CD4-positive, alpha-beta T cell treated with Interferon gamma for 1 hour (primary cell): ENCODE measurements at regions not wholly inside any gene's neighbourhood (a gene's known extent, or its start where the extent isn't known, plus 50 kb on each side); places are given as distances from the start of the nearest gene placed in this dataset.
A peak's percentile ranks its signal among the peaks of the same experiment; 100 is the strongest.

ENCODE experiments used
- DNase-seq: peaks from one replicate; pipeline ENCODE4 v3.0.0-alpha.2; 2020

GRCh38 chr21:29228306-29228705, 70.4 kb upstream of the BACH1 start:
- no peak for DNase-seq

GRCh38 chr21:29230551-29231261, 68.0 kb upstream of the BACH1 start:
- no peak for DNase-seq

- DNase-seq = no peak
Observed at GRCh38 chr21:29231756-29232529, 66.8 kb upstream of the BACH1 start.

DNA sequence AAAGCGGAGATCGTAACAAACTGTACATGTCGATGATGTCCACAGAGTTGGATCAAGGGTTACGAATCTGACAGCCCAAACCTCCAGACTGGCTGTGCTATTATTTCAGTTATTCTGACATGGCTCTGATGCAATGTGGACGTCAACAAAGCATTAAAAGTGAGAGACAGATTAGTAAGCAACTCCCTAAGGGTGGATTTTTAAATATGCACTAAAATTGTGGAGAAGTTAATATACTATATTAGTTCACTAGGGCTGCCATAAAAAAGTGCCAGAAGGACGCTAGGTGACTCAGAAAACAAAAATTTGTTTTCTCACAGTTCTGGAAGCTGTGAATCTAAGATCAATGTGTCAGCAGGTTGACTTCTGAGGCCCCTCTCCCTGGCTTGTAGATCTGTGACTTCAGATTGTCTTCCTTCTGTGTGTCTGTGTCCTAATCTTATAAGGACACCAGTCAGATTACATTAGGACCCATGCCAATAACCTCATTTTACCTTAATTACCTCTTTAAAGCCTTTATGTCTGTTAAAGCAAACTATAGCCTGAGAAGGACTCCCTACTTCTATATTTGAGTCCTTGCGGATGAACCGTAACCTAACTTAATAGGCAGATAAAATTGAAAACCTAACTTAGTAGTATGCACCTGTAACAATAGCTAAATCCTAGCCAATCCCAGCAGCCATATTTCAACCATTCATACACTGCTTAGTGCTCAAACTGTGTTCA, 66.0 kb upstream of the BACH1 start:
- DNase-seq = no peak

DNA sequence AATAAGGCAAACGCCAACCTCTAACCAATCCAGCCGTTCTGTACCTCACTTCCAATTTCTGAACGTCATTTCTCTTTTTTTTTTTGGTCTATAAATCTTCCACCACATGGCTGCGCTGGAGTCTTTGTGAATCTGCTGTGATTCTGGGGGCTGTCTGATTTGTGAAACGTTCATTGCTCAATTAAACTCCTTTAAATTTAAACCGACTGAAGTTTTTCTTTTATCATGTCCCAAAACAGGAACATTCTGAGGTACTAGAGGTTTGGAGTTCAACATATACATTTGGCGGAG, 65.5 kb upstream of the BACH1 start:
- no peak for DNase-seq

DNA sequence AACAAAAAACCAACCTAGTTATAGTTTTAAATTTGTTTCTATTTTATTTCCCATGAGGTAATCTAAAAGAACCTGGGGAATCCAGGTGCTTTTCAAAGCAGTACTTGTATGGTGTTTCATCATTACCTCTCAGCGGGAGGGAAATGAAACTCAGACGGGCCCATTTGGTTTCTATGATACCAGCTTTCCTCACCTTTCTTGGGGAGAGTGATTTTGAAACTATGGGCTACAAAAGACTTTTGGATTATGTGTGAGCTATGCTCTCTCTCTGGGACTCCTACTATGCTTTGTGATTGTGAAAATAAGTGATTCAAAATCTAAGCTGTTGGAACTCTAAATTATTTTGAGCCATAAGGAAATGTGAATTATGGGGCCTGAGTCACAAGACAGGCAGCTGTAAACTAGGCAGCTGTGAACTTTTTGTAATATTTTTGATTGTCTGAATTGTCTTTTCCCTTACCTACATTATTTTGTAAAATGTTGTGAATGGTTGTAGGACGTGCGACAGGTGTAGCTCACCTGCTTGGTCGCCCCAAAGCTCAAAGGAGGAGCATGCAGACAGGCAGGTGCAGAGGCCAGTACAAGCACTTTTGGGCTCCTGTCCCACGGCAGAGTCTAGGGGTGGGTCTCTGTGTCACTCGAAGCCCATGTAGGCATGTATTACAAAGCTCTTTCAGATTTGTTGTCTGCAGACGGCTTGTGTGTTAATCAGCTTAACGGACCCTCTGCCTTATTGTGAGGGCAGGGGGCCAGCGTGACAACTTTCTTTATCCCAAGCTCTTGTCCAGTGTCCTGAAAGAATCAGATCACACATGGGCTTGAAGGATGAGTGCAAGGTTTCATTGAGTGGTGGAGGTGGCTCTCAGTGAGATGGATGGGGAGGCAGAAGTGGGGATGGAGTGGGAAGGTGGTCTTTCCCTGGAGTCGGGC, 64.8 kb upstream of the BACH1 start:
- DNase-seq = peak; percentile 18

- no peak for DNase-seq
Observed at GRCh38 chr21:29235714-29236197, 63.0 kb upstream of the BACH1 start.

GRCh38 chr21:29236201-29236600, 62.5 kb upstream of the BACH1 start:
- DNase-seq = no peak

DNA sequence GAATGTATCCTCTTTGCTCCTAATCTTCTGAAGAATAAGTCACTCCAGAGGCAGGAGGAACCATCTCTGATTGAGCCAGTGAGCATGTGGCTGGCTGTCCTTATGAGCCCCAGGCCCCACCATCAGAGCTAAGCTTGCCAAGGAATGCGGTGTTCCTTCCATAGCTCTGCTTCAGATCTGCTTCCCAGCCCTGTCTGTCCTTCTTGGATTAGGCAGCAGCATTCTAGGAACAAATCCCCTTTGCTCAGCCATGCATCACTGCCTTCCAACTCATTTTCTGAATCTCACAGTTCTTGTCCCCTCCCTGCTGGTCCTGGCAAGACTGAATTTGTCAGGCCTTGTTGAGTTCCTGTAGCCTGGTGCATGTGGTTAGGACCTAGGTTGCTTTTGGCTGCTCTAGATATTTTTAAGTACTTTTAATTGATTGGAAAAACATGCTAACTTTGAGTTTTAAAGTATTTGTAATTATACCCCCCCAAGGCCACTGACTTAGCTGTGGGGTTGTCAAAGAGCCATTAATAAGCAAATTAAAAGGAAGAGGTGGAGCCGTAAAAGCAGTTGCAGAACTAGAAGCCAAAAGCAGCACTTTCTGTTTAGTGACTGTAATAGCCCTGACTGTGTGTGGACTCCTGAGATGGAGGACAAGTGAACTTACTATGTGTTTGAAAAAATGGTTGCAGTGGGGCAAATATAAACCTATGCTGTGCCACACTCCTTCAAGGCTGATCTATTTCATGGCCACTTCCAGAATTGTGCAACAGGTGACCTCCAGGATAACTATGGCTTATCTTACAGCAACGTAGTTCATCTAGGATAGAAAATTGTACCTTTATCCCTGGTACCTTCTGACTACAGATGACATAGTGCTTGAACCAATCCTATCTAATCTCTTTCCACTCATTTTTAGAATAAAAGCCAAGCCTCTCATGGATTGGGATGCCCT, 61.3 kb upstream of the BACH1 start:
- no peak for DNase-seq

GRCh38 chr21:29238053-29238966, 60.4 kb upstream of the BACH1 start:
- no peak for DNase-seq

DNA sequence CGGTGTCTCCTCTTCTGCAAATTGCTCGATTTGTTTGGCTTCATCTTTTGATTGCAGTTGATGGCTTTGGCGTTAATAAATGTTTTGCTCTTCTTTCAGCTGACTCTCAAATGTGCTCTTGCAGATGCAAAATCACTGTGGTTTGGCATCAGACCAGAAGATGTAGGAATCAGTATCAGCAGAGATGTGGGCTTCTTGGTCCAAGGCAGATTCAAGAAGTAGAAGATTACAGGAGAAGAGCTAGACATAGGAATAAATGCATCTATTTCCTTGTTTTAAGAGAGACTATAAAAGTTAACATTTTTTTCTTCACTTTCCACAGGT, 59.8 kb upstream of the BACH1 start:
- no peak for DNase-seq

- no peak for DNase-seq
Observed at GRCh38 chr21:29240136-29240535, 58.6 kb upstream of the BACH1 start.

DNA sequence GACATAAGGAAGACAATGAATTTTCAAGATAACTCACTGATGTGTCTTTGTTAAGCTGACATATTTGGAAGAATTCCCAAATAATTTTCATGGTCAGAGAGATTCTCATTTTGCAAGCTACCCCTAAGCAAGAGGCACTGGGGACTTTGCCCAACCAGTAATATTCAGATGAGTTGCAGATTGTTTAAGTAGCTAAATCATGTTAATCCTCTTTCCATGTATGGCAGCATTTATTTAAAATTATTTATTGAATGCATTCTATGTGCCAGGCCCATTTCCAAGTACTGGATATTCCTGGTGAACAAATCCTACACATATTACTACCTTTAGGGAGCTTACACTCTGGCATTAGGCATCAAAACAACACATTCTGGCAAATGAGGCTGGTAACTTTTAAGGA, 56.5 kb upstream of the BACH1 start:
- DNase-seq = no peak

DNA sequence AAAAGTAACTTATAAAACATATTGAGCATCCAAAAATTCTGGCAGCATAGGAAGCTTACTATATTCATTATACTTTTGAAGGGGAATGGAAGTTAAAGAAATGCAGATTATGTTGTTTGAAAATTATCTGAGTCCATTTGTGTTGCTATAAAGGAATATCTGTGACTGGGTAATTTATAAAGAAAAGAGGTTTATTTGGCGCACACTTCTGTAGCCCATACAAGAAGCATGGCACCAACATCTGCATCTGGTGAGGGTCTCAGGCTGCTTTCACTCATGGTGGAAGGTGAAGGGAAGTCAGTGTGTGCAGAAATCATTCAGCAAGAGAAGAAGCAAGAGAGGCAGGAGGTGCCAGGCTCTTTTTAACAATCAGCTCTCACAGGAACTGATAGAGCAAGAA, 55.5 kb upstream of the BACH1 start:
- no peak for DNase-seq

DNA sequence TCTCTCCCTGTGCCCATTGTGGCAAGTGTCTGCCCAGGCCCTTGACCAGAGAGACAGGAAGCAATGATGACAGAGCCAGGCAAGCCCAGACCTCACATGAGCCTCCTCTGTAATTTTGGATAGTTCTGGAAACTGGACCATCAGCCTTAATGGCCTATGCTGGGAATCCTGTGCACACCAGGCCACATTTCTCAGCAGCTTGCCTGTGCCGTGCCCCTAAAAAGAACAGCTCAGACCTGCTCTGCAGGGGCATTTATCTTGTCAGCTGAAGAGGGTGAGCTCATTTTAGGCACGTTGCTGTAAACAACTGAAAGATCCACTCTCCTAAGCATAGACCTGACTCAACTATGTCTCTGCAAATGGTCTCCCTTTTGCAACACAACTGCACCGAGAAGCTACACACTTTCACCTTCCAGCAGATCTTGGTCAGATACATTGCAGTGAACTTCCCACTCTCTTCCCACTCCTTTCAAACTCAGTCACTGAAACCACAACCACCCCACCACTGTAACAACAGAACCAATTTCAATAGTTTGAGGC, 53.5 kb upstream of the BACH1 start:
- no peak for DNase-seq

DNA sequence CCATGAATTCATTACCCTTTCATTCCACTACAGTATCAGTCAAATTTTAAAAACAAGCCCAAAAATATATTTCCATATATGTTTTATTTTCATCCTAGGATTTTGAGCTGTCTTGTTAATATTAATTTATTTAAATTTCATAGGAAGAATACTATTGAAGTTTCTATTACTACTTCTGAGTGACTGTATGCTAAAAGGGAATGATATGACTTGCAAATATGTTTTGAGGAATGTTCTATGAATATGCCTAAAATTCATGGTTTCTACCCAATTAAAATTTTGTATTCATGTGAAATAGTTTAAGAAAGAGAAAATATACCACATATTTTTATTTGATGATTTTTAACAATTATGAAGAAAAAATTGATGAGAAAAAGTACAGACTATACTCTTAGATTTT, 52.9 kb upstream of the BACH1 start:
- no peak for DNase-seq

DNA sequence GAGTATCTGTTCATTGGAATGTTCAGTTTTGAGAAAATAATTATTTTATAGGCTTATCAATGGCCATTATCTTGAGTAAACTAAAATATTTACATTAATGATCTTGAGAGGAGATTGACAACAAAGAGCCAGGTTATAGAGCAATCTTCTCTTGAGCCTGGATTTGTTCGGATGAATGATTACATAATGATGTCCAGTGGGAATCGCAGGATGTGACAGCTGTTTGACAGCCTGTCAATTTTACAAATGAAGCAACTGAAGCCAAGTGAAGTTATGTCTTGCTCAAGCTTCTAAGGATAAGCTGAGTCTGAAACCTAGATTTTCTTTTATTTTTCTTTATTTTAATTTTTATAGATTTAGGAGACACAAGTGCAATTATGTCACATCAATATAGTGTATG, 52.1 kb upstream of the BACH1 start:
- DNase-seq = no peak

DNA sequence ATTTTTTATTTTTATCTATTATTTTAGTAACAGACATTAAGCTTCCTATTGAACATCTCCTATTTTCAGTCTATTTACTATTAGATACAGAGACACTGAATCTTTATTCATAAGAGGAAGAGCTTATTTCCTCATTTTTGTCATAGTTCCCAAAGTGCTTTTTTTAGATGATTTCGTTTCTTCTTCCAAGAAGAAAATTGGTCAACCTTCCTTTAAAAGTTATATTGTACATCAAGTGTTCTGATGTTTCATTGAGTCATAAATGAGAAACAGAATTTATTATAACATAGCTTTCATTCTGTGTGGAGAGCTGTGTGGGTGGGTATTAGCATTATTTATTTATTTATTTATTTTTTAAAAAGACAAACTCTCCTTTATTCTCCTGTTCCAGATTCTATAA, 50.6 kb upstream of the BACH1 start:
- DNase-seq = no peak
